GOT3 (cell line): ENCODE measurements at regions not wholly inside any gene's neighbourhood (a gene's known extent, or its start where the extent isn't known, plus 50 kb on each side); places are given as distances from the start of the nearest gene placed in this dataset.
"Not testable (repeated sequence)": the region's sequence is repeated elsewhere in the genome, so short reads cannot be mapped to it uniquely, and the experiment has no call there.

Experiments used
- DNase-seq: peaks from one replicate; lab custom pipeline; 2025; ENCODE audit warnings: mixed read lengths; lab: John Stamatoyannopoulos, UW

- no peak for DNase-seq
Observed at GRCh38 chr14:89566644-89567415, 149.8 kb upstream of the FOXN3 start.

DNA sequence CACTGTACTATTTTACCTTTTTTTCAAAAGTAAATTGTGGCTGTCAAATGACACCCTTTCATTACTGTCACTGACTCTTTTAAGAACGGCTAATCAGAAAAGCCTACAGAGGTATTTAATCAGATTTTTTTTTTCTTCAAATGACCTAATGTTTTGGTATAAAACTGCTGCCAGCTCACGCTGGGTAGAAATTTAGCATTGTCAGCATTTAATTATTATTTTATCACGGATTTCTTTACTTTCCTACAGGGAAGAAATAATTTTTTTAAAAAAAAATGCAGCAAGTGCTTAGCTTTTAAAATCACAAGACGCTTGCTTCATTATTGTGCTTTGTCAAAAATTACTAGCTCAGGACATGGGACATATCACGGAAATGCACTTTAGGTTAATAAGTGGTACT, 149.1 kb upstream of the FOXN3 start:
- no peak for DNase-seq

- DNase-seq: no peak
Observed at GRCh38 chr14:89565607-89566006, 148.6 kb upstream of the FOXN3 start.

GRCh38 chr14:89564989-89565388, 148.0 kb upstream of the FOXN3 start:
- no peak for DNase-seq

GRCh38 chr14:89564286-89564957, 147.4 kb upstream of the FOXN3 start:
- DNase-seq: no peak

DNA sequence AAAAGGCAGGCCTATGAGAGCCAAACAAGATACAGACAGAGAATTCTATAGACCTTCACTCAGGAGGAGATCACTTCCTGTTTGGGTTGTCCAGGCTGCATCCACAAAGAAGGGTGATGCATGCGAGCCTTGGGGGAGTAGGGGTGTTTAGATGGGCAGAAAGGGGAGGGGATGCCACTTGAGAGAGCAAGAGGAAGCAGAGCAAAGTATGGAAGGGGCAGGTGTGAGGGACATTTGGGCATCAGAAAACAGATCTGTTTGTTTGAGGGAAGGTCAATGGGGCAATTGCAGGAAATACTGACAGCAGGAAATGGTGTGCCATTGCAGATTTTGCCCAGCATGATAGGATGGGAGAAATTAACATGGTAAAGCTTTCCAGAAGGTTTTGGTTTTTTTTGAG, 146.4 kb upstream of the FOXN3 start:
- DNase-seq: no peak

DNA sequence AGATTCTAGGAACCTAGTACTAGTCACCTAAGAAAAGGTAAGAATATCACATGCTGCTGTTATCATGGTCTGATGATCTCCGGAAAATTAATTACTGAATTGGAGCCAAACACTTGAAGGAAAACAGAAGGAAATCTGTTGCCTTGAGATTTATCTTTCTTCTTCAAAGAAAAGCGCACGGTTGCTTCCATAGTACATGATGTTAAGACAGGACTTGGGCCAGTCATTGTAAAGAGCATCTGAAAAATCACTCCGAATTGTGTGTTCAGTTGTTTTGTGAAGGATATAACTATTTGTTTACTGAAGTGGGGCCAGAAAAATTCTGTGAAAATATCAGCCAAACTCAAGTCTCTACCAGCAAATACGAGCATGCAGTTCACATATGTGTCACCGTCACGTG, 134.9 kb upstream of the FOXN3 start:
- DNase-seq: no peak

DNA sequence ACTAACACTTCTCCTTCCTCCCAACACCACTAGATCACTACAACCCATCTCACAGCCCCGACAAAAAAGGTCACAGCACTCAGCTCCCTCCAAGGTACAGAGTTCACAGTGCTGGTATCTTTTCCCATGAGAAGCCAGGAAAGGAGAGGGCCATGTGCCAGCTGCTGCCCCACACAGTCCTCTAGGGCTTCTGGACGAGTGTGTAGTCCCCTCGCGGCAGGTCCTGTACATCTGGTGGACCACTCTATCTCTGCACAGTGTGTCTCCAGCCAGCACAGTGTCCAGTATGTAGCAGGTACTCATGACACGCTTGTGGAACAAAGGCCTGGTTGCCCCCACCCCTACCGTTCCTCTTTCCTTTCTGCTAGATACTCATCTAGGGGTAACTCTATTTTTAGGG, 134.4 kb upstream of the FOXN3 start:
- no peak for DNase-seq

- DNase-seq: no peak
Observed at GRCh38 chr14:89550821-89551220, 133.8 kb upstream of the FOXN3 start.

DNA sequence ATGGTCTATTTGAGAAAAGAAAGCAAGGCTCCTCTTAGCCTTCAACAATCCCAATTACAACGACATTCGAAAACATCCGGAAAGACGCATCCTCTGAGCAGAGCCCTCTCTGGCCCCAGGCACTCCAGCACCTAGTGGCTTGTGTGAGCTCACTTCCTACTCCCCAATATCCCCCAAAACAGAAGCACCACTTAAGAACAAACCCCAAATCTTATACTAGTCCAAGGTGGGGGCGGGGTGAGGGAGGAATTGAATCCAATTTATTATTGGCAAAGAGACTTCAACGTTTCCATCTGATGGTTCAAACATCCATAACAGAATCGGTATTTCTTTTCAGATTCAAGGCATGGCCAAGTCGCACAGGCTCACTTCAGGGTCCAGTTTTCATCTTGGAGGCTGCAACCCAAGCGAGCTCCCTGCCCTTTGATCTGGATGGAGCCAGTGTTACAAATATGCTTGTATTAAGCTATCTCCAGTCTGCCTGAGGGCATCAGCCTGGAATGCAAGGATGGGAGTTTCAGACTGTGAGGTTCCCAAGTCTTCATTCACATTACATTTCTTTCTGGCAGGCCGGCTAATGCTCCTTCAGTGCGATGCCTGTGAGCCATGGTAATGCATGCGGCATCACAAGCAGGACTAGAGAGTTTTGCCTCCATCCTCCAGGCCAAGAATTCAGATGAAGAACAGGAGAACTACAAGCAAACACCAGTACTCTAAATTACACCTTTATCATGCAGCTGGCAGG, 132.5 kb upstream of the FOXN3 start:
- no peak for DNase-seq

DNA sequence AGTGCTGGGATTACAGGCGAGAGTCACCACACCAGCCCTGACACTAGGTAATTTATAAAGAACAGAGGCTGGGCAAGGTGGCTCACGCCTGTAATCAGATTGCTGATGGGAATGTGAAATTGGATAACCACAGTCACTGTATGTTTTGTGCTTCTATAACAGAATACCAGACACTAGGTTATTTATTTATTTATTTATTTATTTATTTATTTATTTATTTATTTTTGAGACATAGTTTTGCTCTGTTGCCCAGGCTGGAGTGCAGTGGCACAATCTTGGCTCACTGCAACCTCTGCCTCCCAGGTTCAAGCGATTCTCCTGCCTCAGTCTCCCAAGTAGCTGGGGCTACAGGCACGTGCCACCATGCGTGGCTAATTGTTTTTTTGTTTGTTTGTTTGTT, 130.0 kb upstream of the FOXN3 start:
- not testable (repeated sequence) for DNase-seq

DNA sequence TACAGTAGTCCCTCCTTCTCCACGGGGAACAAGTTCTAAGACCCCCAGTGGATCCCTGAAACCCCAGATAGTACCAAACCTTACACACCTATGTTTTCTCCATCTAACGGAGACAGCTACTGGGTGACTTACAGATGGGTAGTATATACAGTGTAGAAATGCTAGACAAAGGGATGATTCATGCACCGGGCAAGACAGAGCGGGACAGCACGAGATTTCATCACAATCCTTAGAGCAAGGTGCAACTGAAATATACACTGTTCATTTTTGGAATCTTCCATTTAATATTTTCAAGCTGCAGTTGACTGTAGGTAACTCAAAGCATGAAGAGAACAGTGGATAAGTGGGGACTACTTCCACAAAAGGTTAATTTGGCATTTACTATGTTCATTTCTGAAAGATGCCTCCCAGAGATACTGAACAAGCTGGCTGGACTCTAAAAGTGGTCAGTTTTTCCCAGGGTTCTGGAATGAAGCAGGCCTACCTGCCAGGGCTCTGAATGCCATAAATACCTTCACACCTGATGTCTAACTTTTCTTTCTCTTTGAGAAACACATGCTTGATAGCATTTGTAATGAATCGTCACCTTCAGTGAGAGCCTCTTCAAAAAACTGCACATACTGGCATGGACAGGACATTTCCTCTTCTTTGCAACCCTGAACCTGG, 127.7 kb upstream of the FOXN3 start:
- DNase-seq: no peak

- DNase-seq: no peak
Observed at GRCh38 chr14:89543425-89543790, 126.4 kb upstream of the FOXN3 start.

DNA sequence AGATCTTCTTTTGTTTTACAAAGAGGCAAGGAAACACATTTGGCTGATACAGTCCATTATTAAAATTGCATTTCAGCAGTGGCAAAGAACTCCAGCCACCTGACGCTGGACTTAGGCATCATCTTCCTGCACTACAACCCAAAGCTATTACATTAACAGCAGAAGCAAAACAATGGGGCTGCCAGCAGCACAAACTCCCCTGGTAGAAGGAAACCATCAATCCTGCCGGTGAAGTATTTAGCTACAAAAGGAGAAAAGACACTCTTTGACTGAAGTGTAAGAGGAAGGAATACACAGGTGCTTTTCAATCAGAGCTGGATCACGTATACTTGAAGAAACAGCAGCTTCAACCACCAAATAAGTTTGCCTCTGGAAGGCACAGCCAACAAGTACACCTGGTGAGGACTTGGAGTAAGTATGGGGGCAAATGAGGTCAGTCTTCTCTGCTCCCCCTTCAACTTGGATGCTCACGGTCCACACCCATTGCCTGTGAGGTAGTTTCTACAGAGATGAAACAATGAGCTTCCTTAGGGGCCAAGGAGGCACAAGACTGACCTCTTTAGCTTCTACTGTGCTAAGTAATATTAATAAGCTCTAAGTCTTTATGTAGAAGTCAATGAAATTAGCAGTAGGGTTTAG, 125.9 kb upstream of the FOXN3 start:
- DNase-seq: no peak

GRCh38 chr14:89540830-89541470, 123.9 kb upstream of the FOXN3 start:
- no peak for DNase-seq

- DNase-seq: no peak
Observed at GRCh38 chr14:89540009-89540829, 123.2 kb upstream of the FOXN3 start.

- no peak for DNase-seq
Observed at GRCh38 chr14:89537911-89538310, 120.9 kb upstream of the FOXN3 start.

GRCh38 chr14:89534902-89535685, 118.1 kb upstream of the FOXN3 start:
- DNase-seq: no peak

GRCh38 chr14:89533766-89534165, 116.7 kb upstream of the FOXN3 start:
- no peak for DNase-seq

GRCh38 chr14:89533136-89533535, 116.1 kb upstream of the FOXN3 start:
- DNase-seq: no peak
